GM12878 (cell line): ENCODE measurements at regions not wholly inside any gene's neighbourhood (a gene's known extent, or its start where the extent isn't known, plus 50 kb on each side); places are given as distances from the start of the nearest gene placed in this dataset.

Experiments used
- ATAC-seq: fragments of 200-7000 bp; cut with Tn5 transposase; 3 replicates; pipeline ENCODE4 v1.9.1; 2020; ENCODE audit warnings: mild to moderate bottlenecking, moderate library complexity
- BruUV-seq: library from RNA; stranded (reverse); fragments of 400-500 nt; replicated peaks from 2 replicates; lab custom pipeline; 2021; lab: Mats Ljungman, UMichigan
- CTCF ChIA-PET: fragments of 300-600 bp; sonication (Branson Sonifier 250); formaldehyde crosslinking; extraction: SDS; loops from one replicate; lab custom pipeline; 2021; ENCODE audit warnings: inconsistent platforms; lab: Yijun Ruan, JAX
- POLR2A ChIA-PET: fragments of 350-600 bp; formaldehyde crosslinking; extraction: SDS; loops from one replicate; lab custom pipeline; 2021; ENCODE audit warnings: inconsistent platforms; lab: Charles Lee
- RAD21 ChIA-PET: fragments of 300-600 bp; sonication (Branson Sonifier 250); formaldehyde crosslinking; loops from one replicate; lab custom pipeline; 2023; ENCODE audit warnings: antibody characterized with exemption; ENCODE audit not compliant: unreplicated experiment; lab: Charles Lee
- SMC1A ChIA-PET: fragments of 300-600 bp; sonication (Branson Sonifier 250); formaldehyde crosslinking; loops from one replicate; lab custom pipeline; 2023; ENCODE audit not compliant: unreplicated experiment, uncharacterized antibody; lab: Charles Lee
- DNase-seq: peaks from one replicate; pipeline ENCODE4 v3.0.0-alpha.2; 2011; ENCODE audit warnings: low read depth, low spot score
- FAIRE-seq: peaks from 3 replicates; lab custom pipeline; 2011; peaks lifted over from hg19 to GRCh38; lab: Jason Lieb, UNC
- H2AFZ ChIP-seq: 2 replicates; pipeline ENCODE4 v1.6.0; 2011; ENCODE audit warnings: low read depth, low read length, control low read depth; ENCODE audit not compliant: control insufficient read depth
- H3K27ac ChIP-seq: 2 replicates; pipeline ENCODE4 v1.5.1; 2011; ENCODE audit warnings: control low read depth; ENCODE audit not compliant: control insufficient read depth, insufficient read depth
- H3K27me3 ChIP-seq, 2 experiments: replicated peaks in 1 of 2; 2 replicates each; pipeline versions ENCODE4 v1.6.0 to v1.6.1; 2011; ENCODE audit warnings: low read length in 1 of 2; ENCODE audit not compliant: control insufficient read depth in 2 of 2, insufficient read depth in 2 of 2
- H3K36me3 ChIP-seq, 2 experiments: 2 replicates each; pipeline ENCODE4 v1.5.1; 2011; ENCODE audit warnings: low read length in 1 of 2; ENCODE audit not compliant: control insufficient read depth in 2 of 2, insufficient read depth in 2 of 2
- H3K4me1 ChIP-seq: 2 replicates; pipeline ENCODE4 v1.6.1; 2011; ENCODE audit warnings: mild to moderate bottlenecking, low read length, moderate library complexity, mixed read lengths; ENCODE audit not compliant: control insufficient read depth, insufficient read depth
- H3K4me2 ChIP-seq: 2 replicates; pipeline ENCODE4 v1.6.0; 2011; ENCODE audit warnings: control low read depth; ENCODE audit not compliant: control insufficient read depth, insufficient read depth
- H3K4me3 ChIP-seq: fragments of 200-600 bp; sonication (generic); 2 replicates; pipeline ENCODE4 v1.5.1; 2016
- H3K79me2 ChIP-seq: 2 replicates; pipeline ENCODE4 v1.6.0; 2011; ENCODE audit warnings: low read length; ENCODE audit not compliant: control insufficient read depth, insufficient read depth
- H3K9ac ChIP-seq: 2 replicates; pipeline ENCODE4 v1.8.0; 2011; ENCODE audit warnings: low read length, control low read depth, mixed read lengths; ENCODE audit not compliant: control insufficient read depth, insufficient read depth
- H3K9me3 ChIP-seq: replicated peaks from 3 replicates; pipeline ENCODE4 v1.5.1; 2011; ENCODE audit warnings: mild to moderate bottlenecking, low read length; ENCODE audit not compliant: control insufficient read depth, insufficient read depth
- H4K20me1 ChIP-seq: 2 replicates; pipeline ENCODE4 v1.6.0; 2011; ENCODE audit not compliant: control insufficient read depth, insufficient read depth
- CUX1 ChIP-seq: IDR thresholded peaks from 2 replicates; pipeline ENCODE4 v1.6.1; 2012; ENCODE audit warnings: improper control_type of control experiment, low read depth, low read length; ENCODE audit not compliant: insufficient replicate concordance
- YBX1 ChIP-seq: fragments of 450-650 bp; IDR thresholded peaks from 2 replicates; pipeline ENCODE4 v1.6.1; 2016; ENCODE audit warnings: antibody characterized with exemption
- WGBS: methylation state at CpG from one replicate; pipeline ENCODE4 v1.1.6; 2016; ENCODE audit warnings: low lambda C conversion rate; ENCODE audit not compliant: insufficient replicate concordance, insufficient coverage; ENCODE audit errors: missing lambda C conversion rate; 5-methylcytosine and 5-hydroxymethylcytosine counted together
- in situ Hi-C: fragments of 300-500 bp; cut with MboI; formaldehyde crosslinking; loops from 9 replicates; pipeline ENCODE4 v1.14.3; 2018; ENCODE audit warnings: mixed read lengths
- intact Hi-C: fragments of 100-400 bp; cut with micrococcal nuclease; formaldehyde crosslinking; loops from one replicate; pipeline ENCODE4 v1.14.2; 2022; ENCODE audit not compliant: unreplicated experiment

- FAIRE-seq (no peak), ATAC-seq (no peak), DNase-seq (no peak)
- H3K4me2 ChIP-seq: no peak overlapping the region
- intact Hi-C loops (no loop called here), in situ Hi-C loops (no loop called here)
- ChIA-PET CTCF (no interaction called here), RAD21 (no interaction called here), SMC1A (no interaction called here), POLR2A (no interaction called here)
- BruUV-seq: no TSS peak
- no peak overlapping the region for H3K9ac ChIP-seq
- 29% methylated on average over 9 of the region's 10 CpGs for WGBS
- no peak overlapping the region for H3K27ac ChIP-seq
- H3K9me3 ChIP-seq: no peaks in the 10 kb centered on the region; the same call in 2 of the 3 replicates
- H3K79me2 ChIP-seq: no peaks in the 10 kb centered on the region
- H3K36me3 ChIP-seq: no peaks in the 10 kb centered on the region
- no peak for TF ChIP-seq CUX1
- TF ChIP-seq YBX1: no peak
- H4K20me1 ChIP-seq: no peaks in the 10 kb centered on the region
- no peak overlapping the region for H3K4me3 ChIP-seq
- no peak overlapping the region for H2AFZ ChIP-seq
- H3K27me3 ChIP-seq: no peaks in the 10 kb centered on the region
- H3K4me1 ChIP-seq: no peaks in the 10 kb centered on the region
These were observed 318.1 kb upstream of the RTL1 start for GRCh38 chr14:101221549-101222160.
